Fibroblast of upper back skin (primary cell): ENCODE measurements at regions not wholly inside any gene's neighbourhood (a gene's known extent, or its start where the extent isn't known, plus 50 kb on each side); places are given as distances from the start of the nearest gene placed in this dataset.
A peak's percentile ranks its signal among the peaks of the same experiment; 100 is the strongest.
"Not testable (repeated sequence)": the region's sequence is repeated elsewhere in the genome, so short reads cannot be mapped to it uniquely, and the experiment has no call there.

Source experiments
- DNase-seq: peaks from one replicate; pipeline ENCODE4 v3.0.0-alpha.2; 2013

DNA sequence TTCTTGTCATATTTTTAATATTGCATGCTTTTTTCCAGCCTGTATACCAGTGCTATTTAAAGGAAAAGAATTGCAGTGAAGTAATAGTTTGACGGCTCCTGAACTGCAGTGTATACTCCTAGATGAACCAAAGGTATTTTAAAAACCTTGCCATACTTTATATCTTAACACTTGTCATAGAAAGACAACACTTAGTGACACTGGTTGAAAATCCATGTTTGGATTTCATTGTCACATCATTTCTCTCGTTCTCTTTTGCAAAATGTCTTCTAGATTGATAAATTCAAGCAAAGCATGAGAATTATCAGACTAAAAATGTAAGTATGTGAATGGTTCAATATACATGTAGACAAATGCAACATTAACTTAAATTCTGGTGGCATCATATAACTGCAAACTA lies 1293.9 kb downstream of the PCDH9 start:
- DNase-seq = no peak

DNA sequence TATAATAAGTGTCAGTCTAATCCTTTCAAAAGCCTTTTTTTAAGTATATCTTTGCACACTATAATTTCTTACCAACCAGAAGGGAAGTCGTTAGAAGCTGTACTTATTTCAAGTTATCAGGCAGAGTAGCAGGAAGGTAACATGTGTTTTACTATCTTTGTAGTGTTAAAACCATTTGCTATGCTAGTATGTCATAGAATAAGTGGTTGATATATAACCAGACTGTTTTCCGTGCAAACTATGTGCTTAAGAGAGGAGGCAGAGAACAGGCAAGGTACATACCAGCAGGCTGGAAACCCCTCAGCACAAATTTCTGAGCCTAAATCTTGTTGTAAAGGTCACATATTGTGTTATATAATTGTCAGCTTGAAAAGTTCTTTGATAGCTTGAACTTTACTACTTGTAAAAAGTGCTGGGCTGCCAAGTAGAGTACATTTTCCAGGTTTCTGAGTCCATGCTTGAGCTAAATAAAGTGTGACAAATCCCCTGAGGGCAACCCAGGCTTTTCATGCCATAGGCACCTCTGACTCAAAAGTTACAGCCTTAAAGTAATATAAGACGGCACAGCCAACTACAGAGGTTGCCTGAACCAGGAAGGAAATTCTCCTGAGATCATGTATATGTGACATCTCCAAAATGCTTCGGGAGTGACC lies 1297.4 kb downstream of the PCDH9 start:
- no peak for DNase-seq

DNA sequence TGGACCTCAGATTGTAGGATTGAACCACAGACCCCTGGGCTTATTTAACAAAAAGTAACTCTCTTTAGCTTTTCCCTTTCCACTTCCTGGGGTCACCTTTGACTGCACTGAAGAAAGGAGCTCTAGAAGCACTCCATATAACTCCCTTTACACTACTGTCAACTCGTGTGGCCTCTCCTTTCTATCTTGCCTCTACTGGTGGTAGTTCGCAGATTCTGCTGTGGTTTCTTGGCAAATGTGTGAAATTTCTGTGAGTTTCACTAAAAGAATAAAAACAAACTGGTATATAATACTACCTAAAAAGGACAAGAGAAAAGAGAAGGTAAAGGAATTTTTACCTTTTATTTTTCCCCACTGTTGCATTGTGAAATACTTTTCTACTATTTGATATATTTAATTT lies 1298.1 kb downstream of the PCDH9 start:
- no peak for DNase-seq

DNA sequence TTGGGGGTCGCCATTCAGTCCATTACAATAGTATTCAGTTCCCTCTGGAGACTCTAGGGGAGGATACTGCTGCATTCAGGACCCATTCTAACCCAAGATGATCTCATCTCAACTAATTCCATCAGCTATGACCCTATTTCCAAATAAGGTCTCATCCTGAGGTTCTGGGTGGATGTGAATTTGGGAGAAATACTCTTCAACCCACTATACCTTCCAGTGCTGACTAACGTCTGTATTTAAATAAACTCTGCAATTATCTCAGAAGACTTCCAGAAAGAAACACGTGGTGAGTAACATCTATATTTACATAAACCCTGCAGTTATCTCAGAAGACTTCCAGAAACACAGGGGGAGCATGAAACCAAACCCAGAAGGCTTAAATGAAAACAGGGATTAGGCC lies 1300.7 kb downstream of the PCDH9 start:
- DNase-seq = no peak

DNA sequence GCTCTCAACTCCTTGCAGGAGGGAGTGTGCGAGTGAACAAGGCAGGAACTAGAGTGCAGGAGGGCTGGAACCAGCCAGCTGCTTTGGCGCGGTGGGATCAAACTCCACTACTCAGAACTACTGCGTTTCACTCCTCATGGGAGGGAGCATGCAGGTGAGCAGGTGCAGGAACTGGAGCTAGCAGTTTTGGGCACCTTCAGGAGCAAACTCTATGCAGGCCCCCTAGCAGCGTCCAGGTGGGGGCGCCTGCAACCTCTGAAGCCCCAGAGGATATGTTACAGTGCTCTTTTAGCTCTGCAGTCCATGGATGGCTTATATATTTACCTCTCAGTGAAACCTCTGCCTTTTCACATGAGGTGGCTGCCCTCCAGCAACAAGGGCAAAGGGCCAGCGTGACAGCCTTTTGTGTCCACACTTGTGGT lies 1303.4 kb downstream of the PCDH9 start:
- DNase-seq = no peak

DNA sequence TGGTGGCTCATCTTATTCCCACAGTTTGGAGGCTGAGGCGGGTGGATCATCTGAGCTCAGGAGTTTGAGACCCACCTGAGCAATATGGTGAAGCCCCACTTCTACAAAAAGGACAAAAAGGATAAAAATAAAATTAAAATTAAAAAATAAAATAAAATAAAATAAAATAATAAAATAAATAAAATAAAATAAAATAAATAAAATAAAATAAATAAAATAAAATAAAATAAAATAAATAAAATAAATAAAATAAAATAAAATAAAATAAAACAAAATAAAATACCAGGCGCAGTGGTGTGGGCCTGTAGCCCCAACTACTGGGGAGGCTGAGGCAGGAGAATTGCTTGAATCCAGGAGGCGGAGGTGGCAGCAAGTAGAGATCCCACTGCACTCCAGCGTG lies 1307.3 kb downstream of the PCDH9 start:
- DNase-seq = not testable (repeated sequence)

DNA sequence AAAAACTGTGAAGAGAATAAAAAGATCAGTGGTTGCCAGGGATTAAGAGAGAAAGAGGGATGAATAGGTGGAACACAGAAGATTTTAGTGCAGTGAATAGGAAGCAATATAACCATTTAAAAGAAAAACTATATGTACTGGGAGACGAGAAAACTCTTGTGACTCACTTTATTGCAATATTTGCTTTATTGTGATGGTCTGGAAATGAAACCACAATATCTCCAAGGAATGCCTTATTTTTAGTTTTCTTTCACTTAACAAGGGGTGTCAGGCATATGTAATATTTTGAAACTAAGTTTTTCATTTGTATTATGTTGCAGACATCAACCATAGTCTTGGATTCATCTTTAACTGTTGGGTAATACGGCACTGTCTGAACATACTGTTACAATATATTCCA lies 1308.2 kb downstream of the PCDH9 start:
- peak; percentile 67 for DNase-seq

DNA sequence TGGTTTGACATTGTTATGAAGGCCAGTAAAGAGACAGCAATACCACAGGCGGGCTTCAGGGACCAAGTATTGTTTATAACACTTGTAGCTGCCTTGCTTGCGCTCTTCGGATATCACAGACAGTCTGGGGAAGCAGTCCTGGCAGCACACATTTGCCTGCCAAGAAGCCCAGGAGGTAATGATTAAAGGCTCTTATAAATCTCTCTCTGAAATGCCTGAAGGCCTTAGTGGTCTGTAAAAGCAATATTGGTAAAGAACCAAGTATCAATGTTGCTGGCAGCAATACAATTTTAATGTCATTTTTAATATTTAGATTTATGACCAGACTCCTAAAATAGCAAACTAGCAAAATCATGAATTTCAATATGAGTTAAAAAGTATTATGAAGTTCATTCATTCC lies 1312.4 kb downstream of the PCDH9 start:
- DNase-seq = peak; percentile 88

DNA sequence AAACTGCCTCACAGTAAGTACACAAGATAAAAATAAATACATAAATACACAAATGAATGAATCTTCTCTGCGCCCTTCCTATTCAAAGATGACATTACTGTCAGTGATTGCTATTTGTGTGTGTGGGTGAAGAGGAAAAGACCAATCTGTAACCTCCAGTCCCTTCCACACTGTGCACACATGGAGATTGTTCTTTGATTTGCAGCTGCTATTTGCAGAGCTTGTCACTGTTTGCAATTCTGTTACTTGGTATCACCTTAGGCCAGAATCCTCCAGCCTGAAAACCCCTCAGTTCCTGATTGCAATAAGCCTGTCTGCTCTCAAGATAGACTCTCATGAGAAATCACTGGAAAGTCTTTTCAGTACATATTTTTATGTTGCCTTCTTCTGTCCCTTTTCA lies 1314.9 kb downstream of the PCDH9 start:
- no peak for DNase-seq

DNA sequence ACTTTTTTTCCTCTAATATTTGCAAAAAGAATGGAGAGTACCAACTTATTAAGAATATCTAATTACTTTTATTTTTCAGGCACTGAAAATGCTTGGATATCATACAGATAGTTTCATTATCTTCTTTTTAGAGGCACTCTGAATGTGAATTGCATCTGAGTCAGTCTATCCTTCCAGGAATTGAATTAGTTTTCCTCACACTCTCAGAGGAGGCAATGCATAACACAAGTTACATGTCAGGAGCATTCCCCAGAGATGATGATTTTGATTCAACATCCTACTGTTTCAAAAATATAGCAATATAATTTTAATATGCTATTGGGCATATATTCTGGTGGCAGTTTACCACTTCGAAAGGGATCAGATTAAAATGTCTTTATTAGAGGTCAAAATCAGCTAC lies 1315.4 kb downstream of the PCDH9 start:
- DNase-seq = peak; percentile 77

DNA sequence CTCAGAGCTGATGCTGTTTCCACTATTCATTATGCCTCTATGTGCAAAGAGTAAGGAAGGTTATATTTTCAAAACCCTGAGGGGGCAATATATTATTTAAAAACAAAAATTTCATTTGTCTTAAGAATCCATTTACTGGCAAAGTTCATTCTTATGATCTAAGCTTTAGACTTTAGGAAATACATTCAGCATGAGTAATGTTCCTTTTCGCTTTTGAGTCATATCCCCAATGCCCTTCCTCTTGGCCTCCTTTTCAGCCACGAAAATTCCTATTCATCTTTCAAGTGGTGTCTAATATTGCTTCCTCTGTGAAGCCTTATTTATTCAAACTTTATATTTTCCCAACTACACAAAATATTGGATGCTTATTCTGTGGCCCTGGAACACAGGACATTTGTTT lies 1317.0 kb downstream of the PCDH9 start:
- DNase-seq = peak; percentile 90

DNA sequence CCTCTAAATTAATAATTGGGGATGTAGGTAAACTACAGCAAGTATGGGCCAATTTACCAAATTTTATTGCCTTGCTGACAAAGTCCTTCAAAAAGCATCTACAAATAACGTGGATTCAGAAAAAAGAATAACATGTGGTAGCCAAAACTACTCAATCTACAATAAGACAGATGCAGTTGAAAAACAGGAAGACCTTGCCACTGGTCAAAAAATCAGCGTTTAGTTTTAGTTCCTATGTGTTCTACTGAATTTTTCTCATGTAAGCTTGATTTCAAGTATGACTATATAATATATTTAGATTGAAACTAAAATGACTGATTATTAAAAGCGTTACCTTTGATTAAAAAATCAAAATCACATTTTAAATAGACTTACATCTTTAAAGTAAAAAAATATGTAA lies 1317.6 kb downstream of the PCDH9 start:
- DNase-seq = no peak

DNA sequence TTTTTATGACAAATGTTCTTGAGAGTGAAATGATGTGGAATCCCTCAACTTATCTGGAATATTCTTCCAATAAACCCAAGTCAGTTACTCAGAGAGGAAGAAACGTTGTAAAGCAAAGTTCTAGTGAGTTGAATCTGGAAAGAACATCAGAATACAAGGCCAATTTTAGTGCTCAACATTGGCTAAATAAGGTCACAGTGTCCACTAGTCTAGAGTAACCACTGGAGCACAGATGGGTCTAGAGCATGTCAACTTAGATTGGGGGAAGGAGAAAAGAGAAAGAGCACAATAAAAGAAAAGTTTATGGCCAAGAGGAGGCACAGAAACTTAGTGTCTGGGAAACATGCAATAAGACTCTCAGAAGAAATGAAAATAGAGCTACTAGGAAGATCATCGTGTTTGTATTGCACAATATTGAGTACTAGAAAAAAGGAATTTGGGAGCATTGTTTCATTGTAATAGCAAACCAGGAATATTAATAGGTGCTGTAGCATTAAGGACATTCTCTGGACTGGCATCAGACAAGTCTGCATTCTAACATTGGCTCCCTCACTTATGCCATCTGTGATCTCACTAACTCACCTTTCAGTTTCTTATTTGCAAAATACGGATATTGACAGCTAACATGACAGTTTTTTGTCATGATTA lies 1318.5 kb downstream of the PCDH9 start:
- DNase-seq = no peak

DNA sequence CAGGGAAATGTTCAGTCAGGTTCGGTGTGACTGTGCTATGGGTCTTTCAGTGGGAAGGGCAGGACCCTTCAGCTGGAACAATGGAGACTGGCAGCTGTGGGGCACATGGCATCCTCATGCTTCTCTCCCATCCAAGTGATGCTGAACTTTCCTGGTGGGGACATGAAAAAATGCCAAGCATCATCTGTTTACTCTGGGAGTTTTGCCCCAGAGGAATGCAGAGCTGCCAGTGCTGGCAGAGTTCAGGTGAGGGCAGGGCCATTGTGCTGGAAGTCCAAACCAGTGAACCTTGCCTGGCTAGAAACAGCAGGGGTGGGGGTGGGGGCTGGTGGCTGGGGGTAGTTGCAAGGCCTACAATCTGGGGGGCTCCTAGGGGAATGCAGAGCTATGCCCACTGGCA lies 1320.6 kb downstream of the PCDH9 start:
- DNase-seq = no peak

DNA sequence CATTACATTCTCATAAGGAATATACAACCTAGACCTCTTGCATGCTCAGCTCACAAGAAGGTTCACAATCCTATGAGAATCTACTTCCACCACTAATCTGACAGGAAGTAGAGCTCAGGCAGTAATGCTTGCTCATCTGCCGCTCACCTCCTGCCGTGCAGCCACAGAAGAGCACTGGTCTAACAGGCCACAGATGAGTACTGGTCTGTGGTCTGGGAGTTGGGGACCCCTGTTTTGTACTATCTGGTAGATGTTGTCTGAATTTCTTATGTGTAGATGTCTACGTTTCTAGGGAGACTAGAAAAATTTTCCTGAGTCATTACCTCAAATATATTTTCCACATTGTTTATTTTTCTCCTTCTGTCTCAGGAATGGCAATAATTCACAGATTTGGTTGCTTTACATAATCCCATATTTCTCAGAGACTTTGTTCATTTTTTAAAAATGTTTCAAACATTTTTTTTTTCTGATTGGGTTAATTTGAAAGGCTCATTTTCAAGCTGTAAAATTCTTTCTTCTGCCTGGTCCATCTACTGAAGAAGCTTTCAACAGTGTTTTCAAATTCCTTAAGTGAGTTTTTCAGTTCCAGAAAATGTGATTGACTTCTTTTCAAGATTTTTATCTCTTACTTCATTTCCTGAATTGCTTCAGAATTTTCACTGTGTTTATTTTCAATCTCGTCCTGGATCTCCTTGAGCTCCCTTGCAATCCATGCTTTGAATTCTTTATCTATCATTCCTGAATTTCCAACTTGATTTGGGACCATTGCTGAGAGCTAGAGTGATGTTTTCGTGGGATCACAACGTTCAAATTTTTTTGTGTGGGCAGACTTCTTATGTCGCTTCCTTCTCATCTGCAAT lies 1322.2 kb downstream of the PCDH9 start:
- DNase-seq = peak; percentile 18

DNA sequence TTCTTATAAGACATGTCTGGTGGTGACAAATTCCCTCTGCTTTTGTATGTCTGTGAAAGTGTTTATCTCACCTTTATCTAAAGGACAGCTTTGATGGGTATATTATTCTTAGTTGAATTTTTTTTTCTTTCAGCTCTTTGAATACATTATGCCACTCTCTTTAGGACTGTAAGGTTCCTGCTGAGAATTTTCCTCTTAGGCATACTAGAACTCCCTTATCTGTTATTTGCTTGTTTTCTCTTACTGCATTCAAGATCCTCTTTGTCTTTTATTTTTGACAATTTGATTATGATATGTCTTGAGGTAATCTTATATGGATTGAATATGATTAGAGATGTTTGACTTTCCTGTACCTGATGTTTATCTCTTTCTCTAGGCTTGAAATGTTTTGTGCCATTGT lies 1328.4 kb downstream of the PCDH9 start:
- DNase-seq = no peak

DNA sequence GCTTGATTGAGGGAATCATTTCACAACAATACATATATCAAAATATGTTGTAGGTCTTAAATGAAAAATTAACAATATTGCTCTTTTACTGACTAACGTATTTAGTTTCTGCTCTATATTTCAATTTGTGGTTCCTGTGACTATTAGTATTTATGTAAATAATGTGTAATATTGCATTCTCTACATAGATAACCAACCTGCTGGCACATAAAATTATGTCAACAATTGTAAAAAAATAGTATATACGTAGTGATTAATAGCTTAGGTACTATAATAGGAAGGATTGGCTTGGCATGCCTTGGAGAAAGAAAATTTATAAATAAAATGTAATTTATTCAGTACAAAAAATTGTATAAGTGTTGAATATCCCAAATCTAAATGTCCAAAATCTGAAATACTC lies 1336.1 kb downstream of the PCDH9 start:
- DNase-seq = no peak

DNA sequence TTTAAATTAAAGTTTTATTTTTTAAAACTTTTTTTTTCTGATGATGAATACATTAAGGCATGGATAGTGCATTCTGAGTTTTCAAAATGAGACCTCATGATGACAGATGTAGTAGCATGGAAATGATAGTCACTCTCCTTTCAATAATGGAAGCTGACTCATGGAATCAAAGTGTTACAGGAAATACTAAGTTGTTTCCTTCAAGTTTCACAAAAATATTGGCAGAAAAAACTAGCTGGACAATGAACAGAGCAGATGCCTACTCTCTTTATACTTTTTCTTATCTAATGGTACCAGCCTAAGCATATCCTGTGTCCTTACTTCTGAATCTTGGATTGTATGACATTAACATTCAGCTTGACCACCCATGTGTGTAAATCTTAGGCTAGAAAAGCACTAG lies 1337.3 kb downstream of the PCDH9 start:
- peak; percentile 31 for DNase-seq

DNA sequence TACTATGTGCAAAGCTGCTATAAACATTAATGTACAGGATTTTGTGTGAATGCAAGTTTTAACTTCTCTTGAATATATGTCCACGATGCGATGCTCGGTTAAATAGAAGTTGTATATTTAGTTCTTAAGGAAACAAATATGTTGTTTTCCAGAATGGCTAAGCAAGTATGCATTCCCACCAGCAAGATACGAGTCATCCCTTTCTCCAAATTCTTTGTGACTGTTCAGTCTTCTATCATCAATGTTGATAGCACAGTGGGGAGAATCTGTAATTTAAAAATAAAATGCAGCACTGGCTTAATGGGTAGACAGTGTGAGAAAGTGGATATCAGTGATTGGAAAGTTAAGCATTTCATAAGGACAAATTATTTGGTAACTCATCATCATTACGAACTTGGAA lies 1340.8 kb downstream of the PCDH9 start:
- peak; percentile 10 for DNase-seq

DNA sequence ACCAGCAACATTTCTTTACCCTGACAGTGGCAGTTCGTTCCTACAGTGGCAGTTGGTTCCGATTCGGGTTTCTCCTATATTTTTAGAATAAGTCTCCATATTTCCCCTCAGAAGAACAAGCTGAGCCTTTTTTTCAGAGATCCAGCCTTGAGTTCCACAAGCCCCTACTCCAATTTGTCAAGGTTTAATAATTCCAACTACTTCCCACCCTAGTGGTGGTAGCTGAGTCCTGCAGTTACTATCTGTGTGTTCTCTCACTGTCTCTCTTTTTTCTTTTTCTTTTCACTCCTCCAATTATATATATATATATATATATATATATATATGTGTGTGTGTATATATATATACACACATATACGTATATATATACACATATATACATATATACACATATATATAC lies 1347.3 kb downstream of the PCDH9 start:
- DNase-seq = no peak

DNA sequence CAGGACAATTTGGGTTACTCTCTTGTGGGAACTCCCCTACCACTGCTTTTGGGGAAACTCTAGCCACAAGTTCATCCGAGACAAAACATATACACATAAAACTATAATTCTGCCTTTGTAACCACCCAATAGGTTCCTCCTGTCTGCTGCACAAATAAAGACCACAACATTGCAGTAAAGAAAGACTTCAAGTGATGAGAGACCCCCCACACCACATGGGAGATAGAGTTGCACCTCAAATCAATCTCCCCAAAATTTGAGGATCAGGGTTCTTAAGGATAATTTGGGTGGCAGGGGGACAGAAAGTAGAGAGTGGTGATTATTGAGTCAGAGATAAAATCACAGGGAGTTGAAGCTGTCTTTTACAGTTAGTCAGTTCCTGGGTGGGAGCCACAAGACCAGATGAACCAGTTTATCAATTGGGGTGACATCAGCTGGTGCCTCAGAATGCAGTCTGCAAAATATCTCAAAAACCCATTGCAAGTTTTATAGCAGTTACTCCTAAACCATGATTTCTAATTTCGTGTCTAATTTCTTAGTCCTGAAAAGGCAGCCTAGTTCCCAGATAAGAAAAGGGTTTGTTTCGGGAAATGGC lies 1348.5 kb downstream of the PCDH9 start:
- no peak for DNase-seq

DNA sequence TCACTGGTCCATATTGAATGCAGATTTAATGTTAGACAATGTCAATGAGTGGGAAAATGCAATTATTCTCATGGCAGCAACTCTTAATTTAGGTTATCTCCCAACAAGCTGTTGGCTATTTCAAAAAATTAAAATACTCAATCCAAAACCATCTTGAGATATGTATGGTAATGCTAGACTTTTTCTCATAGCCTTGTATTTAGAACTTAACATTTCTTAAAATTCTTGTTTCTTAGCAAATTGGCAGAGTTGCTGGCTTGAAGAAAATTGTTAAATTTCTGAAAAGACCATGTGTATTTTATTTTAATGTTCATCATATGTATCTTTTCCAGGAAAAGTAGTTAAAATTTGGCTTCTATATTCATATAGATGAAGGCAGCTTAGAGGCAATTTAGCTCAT lies 1355.1 kb downstream of the PCDH9 start:
- no peak for DNase-seq

DNA sequence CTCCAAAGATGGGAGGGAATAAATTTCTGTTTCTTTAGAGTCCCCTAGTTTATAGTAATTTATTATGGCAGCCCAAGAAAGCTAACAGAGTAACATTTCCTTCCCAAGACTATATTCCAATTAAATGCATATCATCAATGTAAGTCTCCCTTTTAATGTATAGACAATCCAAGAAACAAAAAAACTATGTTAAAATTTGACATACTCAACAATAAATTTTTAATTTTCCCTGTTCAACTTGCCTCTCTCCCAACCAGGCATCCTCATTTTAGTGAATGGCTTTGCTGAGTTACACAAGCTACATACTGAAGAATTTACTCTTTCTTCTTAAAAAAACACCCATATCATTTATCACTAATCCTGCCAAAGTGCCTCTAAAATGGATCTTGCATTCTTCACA lies 1357.7 kb downstream of the PCDH9 start:
- no peak for DNase-seq

DNA sequence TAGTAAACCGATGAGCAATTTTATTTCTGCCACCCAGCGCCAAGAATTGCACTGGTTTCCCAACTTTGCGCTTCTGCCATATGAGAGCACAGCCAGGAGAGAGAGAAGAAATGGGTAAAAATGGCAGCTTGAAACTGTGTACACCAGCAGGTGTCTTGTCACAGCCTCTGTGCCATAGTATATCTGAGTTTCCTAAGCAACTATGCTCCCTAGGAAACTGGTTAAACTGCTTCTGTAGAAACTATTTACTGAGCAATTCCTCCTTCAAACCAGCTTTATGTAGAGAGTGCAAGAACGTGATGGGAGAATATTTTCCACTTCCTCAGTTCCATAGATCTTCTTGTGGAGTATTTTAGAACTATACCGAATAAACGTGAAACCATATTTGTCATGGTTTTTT lies 1361.3 kb downstream of the PCDH9 start:
- no peak for DNase-seq
